BJ (cell line): ENCODE measurements at regions not wholly inside any gene's neighbourhood (a gene's known extent, or its start where the extent isn't known, plus 50 kb on each side); places are given as distances from the start of the nearest gene placed in this dataset.

Experiments
- CTCF ChIA-PET: fragments of 350-600 bp; formaldehyde crosslinking; extraction: SDS; loops from one replicate; lab custom pipeline; 2021; ENCODE audit warnings: antibody characterized with exemption, inconsistent platforms; lab: Yijun Ruan, JAX
- POLR2A ChIA-PET: fragments of 300-600 bp; sonication (Branson Sonifier 250); formaldehyde crosslinking; extraction: SDS; loops from one replicate; lab custom pipeline; 2021; ENCODE audit warnings: antibody characterized with exemption; lab: Charles Lee
- DNase-seq: peaks from one replicate; pipeline ENCODE4 v3.0.0-alpha.2; 2011; ENCODE audit warnings: low read depth
- H3K27me3 ChIP-seq: 2 replicates; pipeline ENCODE4 v1.6.0; 2011; ENCODE audit warnings: low read length; ENCODE audit not compliant: control insufficient read depth, insufficient read depth
- H3K36me3 ChIP-seq: 2 replicates; pipeline ENCODE4 v1.5.1; 2011; ENCODE audit warnings: low read length; ENCODE audit not compliant: control insufficient read depth, insufficient read depth
- H3K4me3 ChIP-seq: 2 replicates; pipeline ENCODE4 v1.5.1; 2011; ENCODE audit warnings: low read depth, mild to moderate bottlenecking, control low read depth, low read length
- CTCF ChIP-seq: IDR thresholded peaks from 2 replicates; pipeline ENCODE4 v1.5.1; 2011; ENCODE audit warnings: low read depth, mild to moderate bottlenecking, control low read depth, inconsistent platforms, low read length, moderate library complexity; ENCODE audit not compliant: insufficient read depth

GRCh38 chr2:129009555-129010146, 691.0 kb upstream of the HS6ST1 start:
- no peak for TF ChIP-seq CTCF
- POLR2A ChIA-PET = no interaction called here
- Histone ChIP-seq H3K4me3 (no peak overlapping the region), H3K36me3 (no peaks in the 10 kb centered on the region), H3K27me3 (no peaks in the 10 kb centered on the region)
- DNase-seq = no peak
- CTCF ChIA-PET = no interaction called here

- Histone ChIP-seq H3K36me3 (no peaks in the 10 kb centered on the region), H3K4me3 (no peak overlapping the region), H3K27me3 (no peaks in the 10 kb centered on the region)
- no peak for DNase-seq
- CTCF ChIA-PET = no interaction called here
- TF ChIP-seq CTCF = no peak
- POLR2A ChIA-PET = no interaction called here
These were observed 691.6 kb upstream of the HS6ST1 start for GRCh38 chr2:129010262-129010661.

- Histone ChIP-seq H3K36me3 (no peaks in the 10 kb centered on the region), H3K27me3 (no peaks in the 10 kb centered on the region), H3K4me3 (no peak overlapping the region)
- DNase-seq = no peak
- ChIA-PET POLR2A (no interaction called here), CTCF (interaction anchor here (0.6 kb wide), 1 partner anchor 42 kb away, joined by 3 read pairs; no protein-coding TSS in a partner anchor)
- TF ChIP-seq CTCF = no peak
These were observed 692.9 kb upstream of the HS6ST1 start for GRCh38 chr2:129011466-129012061.

- ChIA-PET CTCF (no interaction called here), POLR2A (no interaction called here)
- no peak for TF ChIP-seq CTCF
These were observed 695.8 kb upstream of the HS6ST1 start for GRCh38 chr2:129014432-129014831.

GRCh38 chr2:129015397-129016285, 697.0 kb upstream of the HS6ST1 start:
- no peak overlapping the region for H3K4me3 ChIP-seq
- POLR2A ChIA-PET = no interaction called here
- DNase-seq = no peak
- CTCF ChIA-PET = interaction anchor here (1.0 kb wide), 1 partner anchor 13 kb away, joined by 3 read pairs; no protein-coding TSS in a partner anchor
- no peaks in the 10 kb centered on the region for H3K27me3 ChIP-seq
- H3K36me3 ChIP-seq = no peaks in the 10 kb centered on the region
- TF ChIP-seq CTCF = no peak

More at GRCh38 chr2:129014432-129014831, 695.8 kb upstream of the HS6ST1 start:
- Histone ChIP-seq H3K4me3 (no peak overlapping the region), H3K36me3 (no peaks in the 10 kb centered on the region), H3K27me3 (no peaks in the 10 kb centered on the region)
- no peak for DNase-seq
